H9 (cell line): ENCODE measurements at regions not wholly inside any gene's neighbourhood (a gene's known extent, or its start where the extent isn't known, plus 50 kb on each side); places are given as distances from the start of the nearest gene placed in this dataset.

Experiments used
- DNase-seq: peaks from one replicate; pipeline ENCODE4 v3.0.0-alpha.2; 2017
- H2AFZ ChIP-seq: one replicate; pipeline ENCODE4 v1.6.1; 2013; ENCODE audit warnings: mild to moderate bottlenecking, low read length, control low read depth, moderate library complexity
- H2AK5ac ChIP-seq: 2 replicates; pipeline ENCODE4 v1.6.1; 2013; ENCODE audit warnings: low read length, control low read depth, mixed read lengths; ENCODE audit not compliant: insufficient read length
- H2BK120ac ChIP-seq: one replicate; pipeline ENCODE4 v1.6.1; 2013; ENCODE audit warnings: low read depth, mild to moderate bottlenecking, low read length, control low read depth, inconsistent platforms; ENCODE audit not compliant: poor library complexity, severe bottlenecking
- H2BK12ac ChIP-seq: 2 replicates; pipeline ENCODE4 v1.6.1; 2013; ENCODE audit warnings: low read length, control low read depth, mixed read lengths, low read depth; ENCODE audit not compliant: insufficient read length
- H2BK15ac ChIP-seq: 2 replicates; pipeline ENCODE4 v1.6.1; 2013; ENCODE audit warnings: low read depth, low read length, control low read depth
- H2BK20ac ChIP-seq: one replicate; pipeline ENCODE4 v1.6.1; 2013; ENCODE audit warnings: low read depth, mild to moderate bottlenecking, low read length, control low read depth, inconsistent platforms; ENCODE audit not compliant: poor library complexity, severe bottlenecking
- H2BK5ac ChIP-seq: 2 replicates; pipeline ENCODE4 v1.6.1; 2013; ENCODE audit warnings: low read length, control low read depth, mixed read lengths; ENCODE audit not compliant: insufficient read length
- H3K14ac ChIP-seq: 2 replicates; pipeline ENCODE4 v1.6.1; 2013; ENCODE audit warnings: low read length, control low read depth; ENCODE audit not compliant: insufficient read depth
- H3K18ac ChIP-seq: 2 replicates; pipeline ENCODE4 v1.6.1; 2013; ENCODE audit warnings: low read depth, mild to moderate bottlenecking, mixed read lengths, low read length, control low read depth; ENCODE audit not compliant: insufficient read length
- H3K23ac ChIP-seq: 2 replicates; pipeline ENCODE4 v1.6.1; 2013; ENCODE audit warnings: low read length, control low read depth, mixed read lengths, low read depth; ENCODE audit not compliant: insufficient read length
- H3K23me2 ChIP-seq: 2 replicates; pipeline ENCODE4 v1.6.1; 2013; ENCODE audit warnings: low read depth, mild to moderate bottlenecking, mixed read lengths, low read length, control low read depth; ENCODE audit not compliant: insufficient read length, poor library complexity, severe bottlenecking
- H3K27ac ChIP-seq: 2 replicates; pipeline ENCODE4 v1.5.1; 2013; ENCODE audit warnings: low read length, control low read depth, mixed read lengths, low read depth; ENCODE audit not compliant: insufficient read length
- H3K27me3 ChIP-seq: 2 replicates; pipeline ENCODE4 v1.6.1; 2013; ENCODE audit warnings: low read length, control low read depth, inconsistent platforms; ENCODE audit not compliant: insufficient read depth
- H3K4ac ChIP-seq: 2 replicates; pipeline ENCODE4 v1.6.1; 2013; ENCODE audit warnings: low read depth, mild to moderate bottlenecking, control low read depth, inconsistent platforms, low read length, moderate library complexity
- H3K4me1 ChIP-seq: 2 replicates; pipeline ENCODE4 v1.6.1; 2013; ENCODE audit warnings: low read length, control low read depth, inconsistent platforms; ENCODE audit not compliant: insufficient read depth
- H3K4me2 ChIP-seq: 2 replicates; pipeline ENCODE4 v1.6.1; 2013; ENCODE audit warnings: low read length, control low read depth, mixed read lengths; ENCODE audit not compliant: insufficient read length, insufficient read depth
- H3K56ac ChIP-seq: 2 replicates; pipeline ENCODE4 v1.6.1; 2013; ENCODE audit warnings: low read depth, mild to moderate bottlenecking, mixed read lengths, low read length, control low read depth; ENCODE audit not compliant: insufficient read length
- H3K79me1 ChIP-seq: 2 replicates; pipeline ENCODE4 v1.6.1; 2013; ENCODE audit warnings: low read depth, mild to moderate bottlenecking, moderate library complexity, low read length, control low read depth, inconsistent platforms; ENCODE audit not compliant: insufficient read depth, poor library complexity, severe bottlenecking
- H3K79me2 ChIP-seq: 2 replicates; pipeline ENCODE4 v1.6.1; 2013; ENCODE audit warnings: low read length, control low read depth, inconsistent platforms; ENCODE audit not compliant: insufficient read depth
- H3K9ac ChIP-seq: 2 replicates; pipeline ENCODE4 v1.6.1; 2013; ENCODE audit warnings: low read length, control low read depth, mixed read lengths; ENCODE audit not compliant: insufficient read length; ENCODE audit errors: extremely low read depth
- H3K9me3 ChIP-seq: one replicate; pipeline ENCODE4 v1.6.1; 2013; ENCODE audit warnings: low read depth, low read length, inconsistent platforms; ENCODE audit not compliant: control insufficient read depth
- H3T11ph ChIP-seq: one replicate; pipeline ENCODE4 v1.6.1; 2013; ENCODE audit warnings: mild to moderate bottlenecking, low read length, control low read depth, inconsistent platforms
- H4K20me1 ChIP-seq: one replicate; pipeline ENCODE4 v1.6.1; 2013; ENCODE audit not compliant: control insufficient read depth, insufficient read length, insufficient read depth
- H4K5ac ChIP-seq: 2 replicates; pipeline ENCODE4 v1.6.1; 2013; ENCODE audit warnings: low read depth, mild to moderate bottlenecking, mixed read lengths, low read length, control low read depth; ENCODE audit not compliant: insufficient read length
- H4K8ac ChIP-seq: replicated peaks from 2 replicates; pipeline ENCODE4 v1.6.1; 2013; ENCODE audit warnings: low read length, control low read depth, mixed read lengths, low read depth; ENCODE audit not compliant: insufficient read length
- H4K91ac ChIP-seq: 2 replicates; pipeline ENCODE4 v1.6.1; 2013; ENCODE audit warnings: low read depth, mild to moderate bottlenecking, moderate library complexity, mixed read lengths, low read length, control low read depth; ENCODE audit not compliant: insufficient read length
- H3K27ac Mint-ChIP-seq, 3 experiments: 2 replicates in 2 of 3; 3 replicates in 1 of 3; pipeline ENCODE4 v1.8.0; 2020 to 2021; ENCODE audit warnings: mixed read lengths in 3 of 3, mild to moderate bottlenecking in 1 of 3, moderate library complexity in 1 of 3
- H3K27me3 Mint-ChIP-seq: 2 replicates; pipeline ENCODE4 v1.8.0; 2021; ENCODE audit warnings: low read depth, mild to moderate bottlenecking, moderate library complexity, mixed read lengths
- H3K36me3 Mint-ChIP-seq, 3 experiments: 2 replicates in 2 of 3; 3 replicates in 1 of 3; pipeline ENCODE4 v1.8.0; 2020 to 2021; ENCODE audit warnings: low read depth in 3 of 3, mixed read lengths in 3 of 3; ENCODE audit not compliant: insufficient read depth in 1 of 3
- H3K4me1 Mint-ChIP-seq, 2 experiments: 2 replicates each; pipeline ENCODE4 v1.8.0; 2020; ENCODE audit warnings: mixed read lengths in 2 of 2
- H3K4me3 Mint-ChIP-seq, 2 experiments: 2 replicates in 1 of 2; 3 replicates in 1 of 2; pipeline ENCODE4 v1.8.0; 2020 to 2021; ENCODE audit warnings: mild to moderate bottlenecking in 2 of 2, mixed read lengths in 2 of 2, moderate library complexity in 1 of 2
- H3K9me3 Mint-ChIP-seq, 2 experiments: 2 replicates in 1 of 2; 3 replicates in 1 of 2; pipeline ENCODE4 v1.8.0; 2020; ENCODE audit warnings: mild to moderate bottlenecking in 2 of 2, mixed read lengths in 2 of 2, moderate library complexity in 1 of 2
- WGBS: extraction: QIAGEN DNeasy Blood & Tissue Kit; methylation state at CpG from one replicate; pipeline ENCODE4 v1.1.7; 2013; ENCODE audit warnings: missing lambda C conversion rate, low lambda C conversion rate, mixed read lengths; ENCODE audit not compliant: insufficient read length; ENCODE audit errors: extremely low coverage; 5-methylcytosine and 5-hydroxymethylcytosine counted together
- TF ChIP-seq, protein P1 (sequence below): fragments of 200-600 bp; sonication (generic); conservative IDR thresholded peaks from 3 replicates; pipeline ENCODE4 v1.8.0; 2021; ENCODE audit warnings: antibody characterized with exemption, mild to moderate bottlenecking

DNA sequence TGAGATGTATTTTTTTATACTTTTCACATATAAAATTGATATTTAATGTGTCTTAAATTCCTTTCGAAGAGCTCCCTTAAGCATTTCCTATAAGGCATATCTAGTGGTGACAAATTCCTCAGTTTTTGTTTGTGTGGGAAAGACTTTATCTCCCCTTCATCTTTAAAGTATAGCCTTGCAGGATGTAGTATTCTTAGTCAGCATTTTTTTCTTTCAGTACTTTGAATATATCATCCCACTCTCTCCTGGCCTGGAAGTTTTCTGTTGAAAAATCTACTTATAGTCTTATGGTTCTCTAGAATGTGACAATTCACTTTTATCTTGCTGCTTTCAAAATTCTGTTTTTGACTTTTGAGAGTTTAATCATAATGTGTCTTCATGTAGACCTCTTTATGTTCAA, 95.2 kb downstream of the EDEM1 start:
- no peak overlapping the region for H2BK15ac ChIP-seq
- Mint-ChIP-seq H3K4me1 (no peaks in the 10 kb centered on the region), H3K27ac (no peak overlapping the region), H3K36me3 (peaks cover 10 to 34% (median 14%) of the 10 kb centered on the region in 3 experiments; a peak in 6 of 7 replicates), H3K4me3 (no peak overlapping the region), H3K9me3 (peaks cover 44 to 53% of the 10 kb centered on the region in 2 experiments), H3K27me3 (no peaks in the 10 kb centered on the region; the same call in none of the 2 replicates)
- no peak overlapping the region for H2BK20ac ChIP-seq
- H4K91ac ChIP-seq = no peak overlapping the region
- no peak overlapping the region for H3T11ph ChIP-seq
- no peak overlapping the region for H2BK120ac ChIP-seq
- H3K4me2 ChIP-seq = no peak overlapping the region
- H2BK12ac ChIP-seq = no peak overlapping the region
- H3K9me3 ChIP-seq = no peaks in the 10 kb centered on the region
- H3K27me3 ChIP-seq = no peaks in the 10 kb centered on the region
- H4K8ac ChIP-seq = no peak overlapping the region
- no peak overlapping the region for H3K14ac ChIP-seq
- H3K9ac ChIP-seq = no peak overlapping the region
- H4K20me1 ChIP-seq = no peaks in the 10 kb centered on the region
- DNase-seq = no peak
- H3K18ac ChIP-seq = no peak overlapping the region
- H3K56ac ChIP-seq = no peak overlapping the region
- no peaks in the 10 kb centered on the region for H3K79me1 ChIP-seq
- WGBS = no CpG with 5 or more reads among the region's 1 CpG
- no peaks in the 10 kb centered on the region for H3K79me2 ChIP-seq
- H3K4ac ChIP-seq = no peak overlapping the region
- no peaks in the 10 kb centered on the region for H3K4me1 ChIP-seq
- H3K23ac ChIP-seq = no peak overlapping the region
- no peak overlapping the region for H2BK5ac ChIP-seq
- no peak overlapping the region for H2AK5ac ChIP-seq
- H3K27ac ChIP-seq = no peak overlapping the region
- H3K23me2 ChIP-seq = no peaks in the 10 kb centered on the region
- H2AFZ ChIP-seq = no peak overlapping the region
- no peak overlapping the region for H4K5ac ChIP-seq
- TF ChIP-seq, protein P1, sequence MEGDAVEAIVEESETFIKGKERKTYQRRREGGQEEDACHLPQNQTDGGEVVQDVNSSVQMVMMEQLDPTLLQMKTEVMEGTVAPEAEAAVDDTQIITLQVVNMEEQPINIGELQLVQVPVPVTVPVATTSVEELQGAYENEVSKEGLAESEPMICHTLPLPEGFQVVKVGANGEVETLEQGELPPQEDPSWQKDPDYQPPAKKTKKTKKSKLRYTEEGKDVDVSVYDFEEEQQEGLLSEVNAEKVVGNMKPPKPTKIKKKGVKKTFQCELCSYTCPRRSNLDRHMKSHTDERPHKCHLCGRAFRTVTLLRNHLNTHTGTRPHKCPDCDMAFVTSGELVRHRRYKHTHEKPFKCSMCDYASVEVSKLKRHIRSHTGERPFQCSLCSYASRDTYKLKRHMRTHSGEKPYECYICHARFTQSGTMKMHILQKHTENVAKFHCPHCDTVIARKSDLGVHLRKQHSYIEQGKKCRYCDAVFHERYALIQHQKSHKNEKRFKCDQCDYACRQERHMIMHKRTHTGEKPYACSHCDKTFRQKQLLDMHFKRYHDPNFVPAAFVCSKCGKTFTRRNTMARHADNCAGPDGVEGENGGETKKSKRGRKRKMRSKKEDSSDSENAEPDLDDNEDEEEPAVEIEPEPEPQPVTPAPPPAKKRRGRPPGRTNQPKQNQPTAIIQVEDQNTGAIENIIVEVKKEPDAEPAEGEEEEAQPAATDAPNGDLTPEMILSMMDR = no peak
